Fibroblast of mammary gland (primary cell): ENCODE measurements at regions not wholly inside any gene's neighbourhood (a gene's known extent, or its start where the extent isn't known, plus 50 kb on each side); places are given as distances from the start of the nearest gene placed in this dataset.

Experiments
- DNase-seq: peaks from one replicate; pipeline ENCODE4 v3.0.0-alpha.2; 2010; ENCODE audit warnings: low read depth
- H3K4me3 ChIP-seq: 2 replicates; pipeline ENCODE4 v1.5.1; 2011; ENCODE audit warnings: low read depth, mild to moderate bottlenecking, low read length, moderate library complexity; ENCODE audit not compliant: control insufficient read depth
- CTCF ChIP-seq: conservative IDR thresholded peaks from 2 replicates; pipeline ENCODE4 v1.5.1; 2011; ENCODE audit warnings: low read depth, low read length, inconsistent platforms; ENCODE audit not compliant: control insufficient read depth, insufficient read depth

DNA sequence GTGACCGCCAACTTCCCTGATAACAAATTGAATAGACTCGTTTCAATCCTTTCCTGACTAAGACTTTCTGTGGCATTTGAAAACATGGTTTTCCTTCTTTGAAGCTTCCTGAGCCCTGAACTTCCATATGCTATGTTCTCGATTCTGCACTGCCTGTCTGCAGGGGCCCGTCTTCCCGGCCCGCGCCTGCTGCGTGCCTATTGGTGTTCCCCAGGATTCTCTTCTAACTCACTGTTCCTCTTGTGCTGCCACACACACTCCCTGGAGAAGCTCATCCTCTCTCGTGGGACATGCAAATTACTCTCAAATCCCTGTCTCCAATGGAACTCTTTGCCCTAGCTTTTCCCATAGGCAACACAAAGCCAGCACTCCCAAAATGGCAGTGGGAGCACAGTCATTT is 262.9 kb upstream of the GATB start:
- TF ChIP-seq CTCF, result no peak
- DNase-seq, result no peak

GRCh38 chr4:152022543-152022942 is 261.7 kb upstream of the GATB start:
- H3K4me3 ChIP-seq, result no peak overlapping the region
- no peak for DNase-seq
- no peak for TF ChIP-seq CTCF

More for the DNA sequence above, 262.9 kb upstream of the GATB start:
- no peak overlapping the region for H3K4me3 ChIP-seq

GRCh38 chr4:152021788-152022438 is 261.1 kb upstream of the GATB start:
- no peak overlapping the region for H3K4me3 ChIP-seq
- DNase-seq, result no peak
- TF ChIP-seq CTCF, result no peak

DNA sequence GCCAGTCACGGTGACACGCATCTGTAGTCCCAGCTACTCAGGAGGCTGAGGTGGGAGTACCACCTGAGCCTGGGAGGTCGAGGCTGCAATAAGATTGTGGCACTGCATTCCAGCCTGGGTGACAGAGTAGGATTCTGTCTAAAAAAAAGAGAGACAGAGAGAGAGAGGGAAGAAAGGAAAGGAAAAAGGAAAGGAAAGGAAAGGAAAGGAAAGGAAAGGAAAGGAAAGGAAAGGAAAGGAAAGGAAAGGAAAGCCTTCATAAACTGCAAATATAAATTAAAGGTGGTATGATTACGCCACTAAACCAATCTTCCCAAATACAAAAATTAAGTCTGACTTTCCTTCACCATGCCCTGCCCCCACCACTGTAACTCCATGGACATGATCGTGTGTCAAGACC is 259.3 kb upstream of the GATB start:
- no peak overlapping the region for H3K4me3 ChIP-seq
- DNase-seq, result no peak
- TF ChIP-seq CTCF, result no peak

GRCh38 chr4:152016303-152016620 is 255.5 kb upstream of the GATB start:
- H3K4me3 ChIP-seq, result no peak overlapping the region
- DNase-seq, result no peak
- TF ChIP-seq CTCF, result no peak

GRCh38 chr4:152015597-152016302 is 254.9 kb upstream of the GATB start:
- no peak for DNase-seq
- TF ChIP-seq CTCF, result no peak
- no peak overlapping the region for H3K4me3 ChIP-seq
